ENCODE measurements at regions not wholly inside any gene's neighbourhood (a gene's known extent, or its start where the extent isn't known, plus 50 kb on each side); places are given as distances from the start of the nearest gene placed in this dataset.
"Not testable (repeated sequence)": the region's sequence is repeated elsewhere in the genome, so short reads cannot be mapped to it uniquely, and the experiment has no call there.

DNA sequence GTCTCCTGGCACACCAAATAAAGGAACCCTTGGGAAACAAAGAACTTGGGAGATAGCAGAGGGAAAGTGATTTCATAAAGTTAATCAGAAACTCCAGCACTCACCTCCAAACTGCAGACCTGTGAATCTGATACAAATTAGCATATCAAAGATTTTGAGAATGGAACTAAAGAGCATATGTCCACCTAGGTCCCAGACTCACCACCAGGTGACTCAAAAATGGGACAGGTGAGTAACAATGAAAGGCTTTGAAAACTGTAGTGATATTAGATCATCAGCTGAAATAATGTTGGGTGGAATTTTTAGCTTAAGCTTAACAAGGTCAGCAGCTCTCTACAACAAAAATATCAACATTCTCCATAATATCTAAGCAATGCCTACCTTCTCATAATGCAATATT, 214.8 kb downstream of the RERGL start:
- Mint-ChIP-seq H3K27me3 (no peaks in the 10 kb centered on the region), H3K4me3 (no peak overlapping the region), H3K4me1 (no peaks in the 10 kb centered on the region), H3K27ac (no peak overlapping the region), H3K36me3 (ENCODE audit: low read depth) (no peaks in the 10 kb centered on the region), H3K9me3 (peaks cover 22% of the 10 kb centered on the region)
- DNase-seq (no peak), ATAC-seq (no peak)

GRCh38 chr12:17866802-17867201, 223.2 kb downstream of the RERGL start:
- no peak overlapping the region for H3K4me3 Mint-ChIP-seq
- H3K9me3 Mint-ChIP-seq = peaks cover 19% of the 10 kb centered on the region
- no peak for DNase-seq
- H3K36me3 Mint-ChIP-seq (ENCODE audit: low read depth) = no peaks in the 10 kb centered on the region
- H3K27ac Mint-ChIP-seq = no peak overlapping the region
- no peaks in the 10 kb centered on the region for H3K4me1 Mint-ChIP-seq
- H3K27me3 Mint-ChIP-seq = no peaks in the 10 kb centered on the region
- ATAC-seq = no peak

GRCh38 chr12:17855548-17855947, 234.4 kb downstream of the RERGL start:
- not testable (repeated sequence) for H3K36me3 Mint-ChIP-seq (ENCODE audit: low read depth); H3K4me3 Mint-ChIP-seq; H3K4me1 Mint-ChIP-seq; ATAC-seq; H3K27ac Mint-ChIP-seq; H3K27me3 Mint-ChIP-seq; DNase-seq
- H3K9me3 Mint-ChIP-seq = peaks cover 13% of the 10 kb centered on the region

DNA sequence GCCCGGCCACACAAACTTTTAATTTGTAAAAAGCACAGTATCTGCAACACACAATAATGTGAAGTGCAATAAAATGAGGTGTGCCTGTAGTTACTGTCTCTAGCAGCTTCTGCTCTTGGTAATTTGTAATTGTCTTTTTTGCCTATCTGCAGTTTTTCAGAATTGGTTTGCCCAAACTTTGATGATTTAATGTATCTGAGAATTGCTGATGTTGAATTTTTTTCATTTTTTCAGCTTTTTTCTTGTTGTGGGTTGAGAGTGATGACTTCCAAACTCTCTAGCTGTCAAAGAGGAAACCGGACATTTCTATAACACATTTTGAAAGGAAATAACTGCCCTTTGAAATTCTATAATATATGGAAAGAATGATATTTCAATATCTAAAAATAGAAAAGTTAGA, 236.9 kb downstream of the RERGL start:
- Mint-ChIP-seq H3K27me3 (no peaks in the 10 kb centered on the region), H3K4me3 (no peak overlapping the region), H3K9me3 (peaks cover 13% of the 10 kb centered on the region), H3K36me3 (ENCODE audit: low read depth) (no peaks in the 10 kb centered on the region), H3K27ac (no peak overlapping the region), H3K4me1 (no peaks in the 10 kb centered on the region)
- no peak for ATAC-seq
- no peak for DNase-seq

DNA sequence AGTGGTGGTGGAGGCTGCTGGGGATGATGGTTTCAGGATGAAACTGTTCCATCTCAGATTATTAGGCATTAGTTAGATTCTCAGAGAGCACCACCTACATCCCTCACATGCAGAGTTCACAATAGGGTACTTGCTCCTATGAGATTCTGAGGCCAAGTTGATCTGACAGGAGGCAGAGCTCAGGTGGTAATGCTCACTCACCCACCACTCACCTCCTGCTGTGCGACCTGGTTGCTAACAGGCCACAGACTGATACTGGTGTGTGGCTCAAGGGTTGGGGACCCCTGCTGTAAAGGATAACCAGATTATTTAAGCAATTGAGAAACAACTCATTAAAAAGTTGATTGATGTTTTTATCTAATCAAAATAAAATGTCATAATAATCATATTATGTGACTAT, 248.5 kb downstream of the RERGL start:
- Mint-ChIP-seq H3K4me3 (no peak overlapping the region), H3K4me1 (no peaks in the 10 kb centered on the region), H3K36me3 (ENCODE audit: low read depth) (no peaks in the 10 kb centered on the region), H3K27me3 (no peaks in the 10 kb centered on the region), H3K9me3 (peaks cover 10% of the 10 kb centered on the region), H3K27ac (no peak overlapping the region)
- DNase-seq (no peak), ATAC-seq (no peak)

GRCh38 chr12:17829813-17830212, 260.2 kb downstream of the RERGL start:
- ATAC-seq (no peak), DNase-seq (no peak)
- no peaks in the 10 kb centered on the region for H3K36me3 Mint-ChIP-seq (ENCODE audit: low read depth)
- H3K9me3 Mint-ChIP-seq = no peaks in the 10 kb centered on the region
- no peak overlapping the region for H3K4me3 Mint-ChIP-seq
- no peaks in the 10 kb centered on the region for H3K4me1 Mint-ChIP-seq
- no peaks in the 10 kb centered on the region for H3K27me3 Mint-ChIP-seq
- no peak overlapping the region for H3K27ac Mint-ChIP-seq

GRCh38 chr12:17818931-17819330, 271.1 kb downstream of the RERGL start:
- no peak overlapping the region for H3K27ac Mint-ChIP-seq
- no peak for DNase-seq
- no peak for ATAC-seq
- H3K27me3 Mint-ChIP-seq = no peaks in the 10 kb centered on the region
- no peak overlapping the region for H3K4me3 Mint-ChIP-seq
- H3K9me3 Mint-ChIP-seq = peaks cover 19% of the 10 kb centered on the region
- H3K4me1 Mint-ChIP-seq = no peaks in the 10 kb centered on the region
- H3K36me3 Mint-ChIP-seq (ENCODE audit: low read depth) = no peaks in the 10 kb centered on the region

DNA sequence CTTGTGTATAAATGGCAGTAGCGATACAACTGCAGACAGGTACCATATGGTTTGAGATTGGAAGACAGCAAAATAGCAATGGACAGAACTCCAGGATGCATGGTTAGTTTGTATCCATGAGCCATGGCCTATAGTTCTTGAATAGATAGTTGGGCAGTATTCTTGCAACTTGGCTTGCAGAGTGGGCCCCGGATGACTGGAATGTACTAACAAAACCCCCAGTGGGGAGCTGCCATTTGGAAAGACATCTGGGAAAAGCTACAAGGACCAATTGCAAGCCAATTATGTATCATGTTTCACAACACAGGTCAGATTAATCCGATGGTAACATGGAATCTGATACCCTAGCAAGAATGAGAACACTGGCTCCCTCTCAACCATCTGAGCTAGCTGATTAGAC, 279.6 kb downstream of the RERGL start:
- ATAC-seq (no peak), DNase-seq (no peak)
- Mint-ChIP-seq H3K4me3 (no peak overlapping the region), H3K36me3 (ENCODE audit: low read depth) (no peaks in the 10 kb centered on the region), H3K27ac (no peak overlapping the region), H3K9me3 (peaks cover 16% of the 10 kb centered on the region), H3K27me3 (no peaks in the 10 kb centered on the region), H3K4me1 (no peaks in the 10 kb centered on the region)

GRCh38 chr12:17809206-17809605, 280.8 kb downstream of the RERGL start:
- H3K27ac Mint-ChIP-seq = no peak overlapping the region
- ATAC-seq (no peak), DNase-seq (no peak)
- no peaks in the 10 kb centered on the region for H3K36me3 Mint-ChIP-seq (ENCODE audit: low read depth)
- H3K4me3 Mint-ChIP-seq = no peak overlapping the region
- peaks cover 18% of the 10 kb centered on the region for H3K9me3 Mint-ChIP-seq
- H3K4me1 Mint-ChIP-seq = no peaks in the 10 kb centered on the region
- no peaks in the 10 kb centered on the region for H3K27me3 Mint-ChIP-seq

- ATAC-seq (no peak), DNase-seq (no peak)
- Mint-ChIP-seq H3K4me1 (no peaks in the 10 kb centered on the region), H3K27ac (no peak overlapping the region), H3K27me3 (no peaks in the 10 kb centered on the region), H3K9me3 (peaks cover 34% of the 10 kb centered on the region), H3K36me3 (ENCODE audit: low read depth) (no peaks in the 10 kb centered on the region), H3K4me3 (no peak overlapping the region)
Observed at GRCh38 chr12:17802657-17803641, 287.0 kb downstream of the RERGL start.

GRCh38 chr12:17793854-17794253, 296.1 kb downstream of the RERGL start:
- Mint-ChIP-seq H3K9me3 (peaks cover 25% of the 10 kb centered on the region), H3K4me3 (no peak overlapping the region), H3K4me1 (no peaks in the 10 kb centered on the region), H3K36me3 (ENCODE audit: low read depth) (no peaks in the 10 kb centered on the region), H3K27me3 (no peaks in the 10 kb centered on the region), H3K27ac (no peak overlapping the region)
- ATAC-seq (no peak), DNase-seq (no peak)

DNA sequence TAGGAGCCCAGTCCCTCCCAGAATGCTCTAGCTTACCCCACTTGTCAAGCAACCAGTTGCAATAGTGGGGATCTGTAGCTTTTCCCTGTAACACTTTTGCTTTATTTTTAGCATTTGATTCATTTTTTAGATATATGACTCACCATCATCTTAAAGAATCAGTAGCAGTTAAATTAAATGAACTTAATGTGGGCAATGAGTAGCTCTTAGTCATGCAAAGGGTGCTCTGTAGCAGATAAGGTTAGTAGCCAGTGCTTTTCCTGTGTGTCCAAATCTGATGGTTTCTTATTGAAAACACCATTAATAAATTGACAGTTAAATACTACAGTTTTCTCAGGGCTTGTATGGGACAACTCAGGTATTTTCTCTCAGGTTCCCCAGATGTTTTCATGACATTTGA, 311.8 kb downstream of the RERGL start:
- ATAC-seq (no peak), DNase-seq (no peak)
- H3K4me3 Mint-ChIP-seq = no peak overlapping the region
- no peaks in the 10 kb centered on the region for H3K27me3 Mint-ChIP-seq
- H3K9me3 Mint-ChIP-seq = peaks cover 17% of the 10 kb centered on the region
- no peaks in the 10 kb centered on the region for H3K4me1 Mint-ChIP-seq
- peaks cover 1% of the 10 kb centered on the region for H3K36me3 Mint-ChIP-seq (ENCODE audit: low read depth)
- H3K27ac Mint-ChIP-seq = no peak overlapping the region

- Mint-ChIP-seq H3K27ac (no peak overlapping the region), H3K27me3 (no peaks in the 10 kb centered on the region)
Observed at GRCh38 chr12:17763366-17763765, 326.6 kb downstream of the RERGL start.

GRCh38 chr12:17759982-17760381, 330.0 kb downstream of the RERGL start:
- ATAC-seq = no peak
- no peaks in the 10 kb centered on the region for H3K36me3 Mint-ChIP-seq (ENCODE audit: low read depth)
- no peak overlapping the region for H3K27ac Mint-ChIP-seq
- DNase-seq = no peak
- peaks cover 26% of the 10 kb centered on the region for H3K9me3 Mint-ChIP-seq
- H3K27me3 Mint-ChIP-seq = no peaks in the 10 kb centered on the region
- no peak overlapping the region for H3K4me3 Mint-ChIP-seq
- no peaks in the 10 kb centered on the region for H3K4me1 Mint-ChIP-seq

More at GRCh38 chr12:17763366-17763765, 326.6 kb downstream of the RERGL start:
- Mint-ChIP-seq H3K9me3 (peaks cover 13% of the 10 kb centered on the region), H3K4me3 (no peak overlapping the region), H3K4me1 (no peaks in the 10 kb centered on the region), H3K36me3 (ENCODE audit: low read depth) (no peaks in the 10 kb centered on the region)
- no peak for DNase-seq
- no peak for ATAC-seq

Data from activated naive CD8-positive, alpha-beta T cell treated with anti-CD3 and anti-CD28 coated beads, Interleukin-2, amount 50 U/mL, for 24 hours (primary cell).